Stimulated activated CD4-positive, alpha-beta T cell treated with anti-CD3 and anti-CD28 coated beads, Interleukin-1b, Interleukin-23, amount 100 ng/mL, for 24 hours (primary cell): ENCODE measurements at regions not wholly inside any gene's neighbourhood (a gene's known extent, or its start where the extent isn't known, plus 50 kb on each side); places are given as distances from the start of the nearest gene placed in this dataset.
"Not testable (repeated sequence)": the region's sequence is repeated elsewhere in the genome, so short reads cannot be mapped to it uniquely, and the experiment has no call there.

Experiments used
- DNase-seq, 4 experiments: peaks; one replicate each; pipeline ENCODE4 v3.0.0-alpha.2; 2020; ENCODE audit warnings: low read depth in 4 of 4, low spot score in 1 of 4

DNA sequence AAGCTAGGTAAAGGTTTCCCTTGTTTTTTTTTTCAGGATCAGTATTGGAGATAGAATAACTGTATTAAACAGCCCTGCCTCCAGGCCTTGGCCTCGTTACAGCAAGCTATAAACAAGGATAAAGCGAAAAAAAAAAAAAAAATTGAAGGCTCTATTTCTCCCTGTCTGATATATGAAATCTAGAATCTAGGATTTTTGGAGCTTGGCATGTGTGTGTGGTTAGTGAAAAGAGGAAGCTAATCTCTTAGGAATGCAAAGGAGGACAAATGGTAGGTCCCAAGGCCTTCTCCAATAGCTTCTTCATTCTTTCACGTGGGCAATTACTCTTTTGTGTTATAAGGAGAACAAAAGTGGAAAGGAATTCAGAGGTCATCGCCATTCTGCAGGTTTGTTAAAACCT lies 470.3 kb downstream of the TMEM114 start:
- no peak for DNase-seq

DNA sequence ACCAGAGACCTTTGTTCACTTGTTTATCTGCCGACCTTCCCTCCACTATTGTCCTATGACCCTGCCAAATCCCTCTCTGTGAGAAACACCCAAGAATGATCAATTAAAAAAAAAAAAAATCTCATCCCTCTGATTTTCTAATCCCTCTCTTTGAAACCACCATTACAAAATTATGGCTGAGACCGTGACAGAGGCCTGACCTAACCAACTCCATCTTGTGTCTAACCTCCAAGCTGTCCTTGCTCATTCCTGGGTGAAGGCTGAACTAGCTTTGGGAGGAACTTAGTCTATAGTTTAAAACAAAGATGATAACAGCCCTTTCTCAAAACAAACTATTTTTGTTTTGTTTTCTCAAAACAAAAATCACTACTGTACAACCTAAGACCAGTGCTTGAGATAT lies 474.5 kb downstream of the TMEM114 start:
- DNase-seq: no peak

DNA sequence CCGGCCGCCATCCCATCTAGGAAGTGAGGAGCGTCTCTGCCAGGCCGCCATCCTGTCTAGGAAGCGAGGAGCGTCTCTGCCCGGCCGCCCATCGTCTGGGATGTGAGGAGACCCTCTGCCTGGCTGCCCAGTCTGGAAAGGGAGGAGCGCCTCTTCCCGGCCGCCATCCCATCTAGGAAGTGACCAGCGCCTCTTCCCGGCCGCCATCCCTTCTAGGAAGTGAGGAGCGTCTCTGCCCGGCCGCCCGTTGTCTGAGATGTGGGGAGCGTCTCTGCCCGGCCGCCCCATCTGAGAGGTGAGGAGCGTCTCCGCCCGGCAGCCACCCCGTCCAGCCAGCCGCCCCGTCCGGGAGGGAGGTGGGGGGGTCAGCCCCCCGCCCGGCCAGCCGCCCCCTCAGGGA lies 475.4 kb downstream of the TMEM114 start:
- not testable (repeated sequence) for DNase-seq

DNA sequence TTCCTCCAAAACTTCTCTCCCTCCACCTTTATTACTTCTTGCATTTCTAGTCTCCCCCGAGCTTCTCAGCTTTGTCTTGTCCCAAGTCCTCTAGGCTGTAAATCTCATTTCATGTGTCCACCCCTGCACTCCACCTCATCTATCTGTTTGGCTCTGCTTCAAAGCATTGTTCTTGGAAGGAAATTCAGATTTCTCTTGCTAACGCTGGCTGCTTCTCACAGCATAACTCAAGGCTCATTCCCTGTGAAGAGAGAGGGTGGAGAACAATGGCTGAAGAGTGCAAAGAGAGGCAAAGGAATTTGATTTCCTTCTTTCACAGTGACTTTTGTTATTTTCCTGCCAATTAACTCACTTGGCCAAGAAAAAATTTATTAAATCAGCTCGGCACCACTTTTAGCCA lies 476.5 kb downstream of the TMEM114 start:
- DNase-seq: no peak

DNA sequence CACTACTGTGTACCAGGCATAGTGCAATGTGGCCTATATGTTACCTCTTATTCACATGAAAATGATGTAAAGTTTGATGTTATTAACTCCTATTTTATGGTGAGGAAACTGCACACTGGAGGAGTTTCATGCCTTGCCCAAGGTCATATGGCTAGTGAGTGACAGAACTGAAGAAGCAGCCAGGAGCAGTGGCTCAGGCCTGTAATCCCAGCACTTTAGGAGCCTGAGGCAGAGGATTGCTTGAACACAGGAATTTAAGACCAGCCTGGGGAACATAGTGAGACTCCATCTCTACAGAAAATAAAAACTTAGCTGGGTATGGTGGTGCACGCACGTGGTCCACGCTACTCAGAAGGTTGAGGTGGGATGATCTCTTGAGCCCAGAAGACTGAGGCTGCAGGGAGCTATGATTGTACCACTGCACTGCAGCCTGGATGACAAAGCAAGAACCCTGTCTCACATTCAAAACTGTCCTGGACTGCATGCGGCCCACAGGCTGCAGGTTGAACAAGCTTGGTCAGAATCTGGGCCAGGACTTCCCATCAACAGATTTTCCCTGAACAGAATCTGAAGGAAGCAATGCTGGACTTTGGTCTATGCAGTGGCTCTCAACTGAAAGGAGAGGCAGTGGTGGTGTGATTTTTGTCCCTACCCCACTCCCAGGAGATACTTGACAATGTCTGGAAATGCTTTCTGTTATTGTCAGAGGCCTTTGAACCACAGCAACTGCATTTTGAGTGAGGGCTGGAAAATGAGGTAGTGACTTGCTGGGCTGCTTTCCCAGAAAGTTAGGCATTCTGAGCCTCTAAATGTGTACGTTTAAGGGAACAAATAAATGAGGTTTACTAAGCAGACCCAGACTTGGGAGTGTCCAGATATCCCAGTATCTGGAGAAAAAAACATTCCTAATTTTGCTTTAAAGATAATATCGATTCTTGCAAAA lies 479.5 kb downstream of the TMEM114 start:
- DNase-seq: no peak

DNA sequence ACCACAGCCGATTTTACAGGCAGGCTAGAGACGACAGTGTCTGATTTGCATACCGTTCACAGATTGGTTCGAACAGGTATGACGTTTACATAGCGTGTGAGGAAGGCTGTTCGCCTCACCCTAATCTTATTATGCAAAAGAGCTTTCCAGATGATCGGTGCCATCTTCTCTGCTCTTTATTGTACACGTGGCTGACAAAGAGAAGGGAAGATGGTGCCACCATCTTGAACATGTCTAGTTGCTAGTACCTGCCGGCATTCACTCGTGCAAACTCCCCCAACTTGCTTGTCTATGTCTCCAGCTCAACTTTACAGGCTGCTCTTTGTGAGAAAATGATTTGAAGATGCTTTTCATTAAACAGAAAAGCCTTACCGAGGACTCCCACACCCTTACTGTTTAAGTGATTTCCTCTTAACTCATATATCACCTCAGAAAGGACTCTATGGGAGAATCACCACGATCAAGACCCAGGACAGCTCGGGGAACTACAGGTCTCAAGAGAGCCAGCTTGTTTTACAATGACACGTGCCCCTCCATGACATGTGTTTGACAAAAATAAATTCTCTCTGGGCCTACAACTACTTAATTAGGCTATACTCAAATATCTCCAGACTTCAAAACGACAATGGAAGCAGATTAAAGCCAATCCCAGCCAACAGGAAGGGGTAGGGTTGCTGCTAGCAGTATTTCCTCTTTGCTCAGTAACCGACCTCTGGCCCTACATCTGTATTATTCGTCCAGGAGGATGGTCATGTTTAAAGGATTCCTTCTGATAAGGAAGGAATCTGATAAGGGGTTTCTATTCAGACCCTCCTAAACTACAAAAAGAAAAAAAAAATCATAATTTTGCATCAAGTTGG lies 480.6 kb downstream of the TMEM114 start:
- DNase-seq: no peak

DNA sequence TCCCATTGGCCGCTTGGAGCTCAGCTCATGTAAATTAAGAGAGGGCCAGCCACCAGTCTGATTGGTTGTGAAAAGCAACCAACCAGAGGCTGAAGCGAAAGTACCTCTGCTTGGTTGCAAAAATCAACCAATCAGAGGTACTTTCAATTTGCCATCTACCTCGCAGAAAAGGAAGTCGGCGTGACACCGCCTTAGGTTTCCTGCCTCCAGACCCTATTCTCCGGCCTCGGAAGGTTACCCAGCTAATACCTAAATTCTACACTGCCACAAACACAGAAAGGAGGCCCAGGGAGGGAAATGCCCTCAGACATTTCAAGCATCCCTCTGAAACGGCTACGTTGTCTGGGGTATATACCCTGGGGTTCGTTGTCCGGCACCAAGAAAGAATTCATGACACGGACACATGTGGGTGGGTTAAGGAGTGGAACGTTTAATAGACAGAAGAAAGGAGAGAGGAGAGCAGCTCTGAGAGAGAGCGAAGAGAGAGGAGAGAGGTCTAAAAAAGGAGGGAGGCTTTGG lies 481.3 kb downstream of the TMEM114 start:
- DNase-seq: no peak

DNA sequence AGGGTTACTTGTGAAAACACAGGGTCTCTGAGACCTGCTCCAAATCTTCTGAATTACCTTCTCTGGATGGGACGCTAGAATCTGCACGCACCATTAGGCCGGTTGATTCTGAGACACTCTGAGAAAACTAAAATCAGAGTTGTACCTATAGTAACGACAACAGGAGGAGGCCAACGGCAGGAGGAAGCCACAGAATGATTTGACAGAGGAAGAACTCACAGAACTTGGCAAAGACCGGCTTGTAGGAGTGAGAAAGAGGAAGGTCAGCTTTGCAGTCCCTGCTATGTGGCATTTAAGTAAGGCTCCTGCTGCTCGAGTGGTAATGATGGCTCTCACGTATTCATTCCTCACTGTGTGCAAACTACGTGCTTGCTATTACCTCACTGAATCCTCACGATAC lies 483.0 kb downstream of the TMEM114 start:
- DNase-seq: no peak

DNA sequence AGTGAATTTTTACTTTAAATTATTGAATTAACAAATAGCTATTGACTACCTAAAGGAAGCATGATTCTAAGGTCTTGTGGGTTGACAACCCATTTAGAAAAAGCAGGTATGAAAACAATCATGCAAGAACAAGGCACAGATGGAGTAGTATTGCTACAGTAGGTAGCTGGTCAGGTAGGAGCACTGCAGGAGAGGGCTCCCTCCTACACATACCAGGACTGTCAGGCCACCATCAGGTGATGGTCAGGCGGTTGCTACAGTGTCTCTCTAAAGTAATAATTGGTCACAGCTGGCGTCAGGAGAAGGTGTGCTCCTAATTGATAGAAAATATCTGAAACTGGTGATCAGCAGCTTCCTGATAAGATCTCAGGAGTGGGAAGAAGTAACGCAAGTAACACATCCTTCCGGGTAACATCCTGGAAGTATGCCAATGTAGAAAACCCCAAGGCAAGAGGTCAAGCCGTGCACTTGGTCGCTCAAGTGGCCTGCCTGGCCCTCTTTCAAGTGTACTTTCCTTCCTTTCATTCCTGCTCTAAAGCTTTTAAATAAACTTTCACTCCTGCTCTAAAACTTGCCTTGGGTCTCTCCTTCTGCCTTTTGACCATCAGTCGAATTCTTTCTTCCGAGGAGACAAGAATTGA lies 486.5 kb downstream of the TMEM114 start:
- DNase-seq: no peak

DNA sequence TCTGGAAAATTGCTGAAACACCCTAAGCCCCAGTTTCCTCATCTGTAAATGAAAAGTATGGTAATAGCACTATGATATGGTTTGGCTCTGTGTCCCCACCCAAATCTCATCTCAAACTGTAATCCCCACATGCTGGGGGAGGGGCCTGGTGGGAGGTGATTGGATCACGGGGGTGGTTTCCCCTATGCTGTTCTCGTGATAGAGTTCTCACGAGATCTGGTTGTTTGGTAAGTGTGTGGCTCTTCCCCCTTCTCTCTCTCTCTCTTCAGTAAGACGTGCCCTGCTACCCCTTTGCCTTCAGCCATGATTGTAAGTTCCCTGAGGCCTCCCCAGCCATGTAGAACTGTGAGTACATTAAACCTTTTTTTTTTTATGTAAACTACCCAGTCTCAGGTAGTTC lies 490.7 kb downstream of the TMEM114 start:
- DNase-seq: no peak

DNA sequence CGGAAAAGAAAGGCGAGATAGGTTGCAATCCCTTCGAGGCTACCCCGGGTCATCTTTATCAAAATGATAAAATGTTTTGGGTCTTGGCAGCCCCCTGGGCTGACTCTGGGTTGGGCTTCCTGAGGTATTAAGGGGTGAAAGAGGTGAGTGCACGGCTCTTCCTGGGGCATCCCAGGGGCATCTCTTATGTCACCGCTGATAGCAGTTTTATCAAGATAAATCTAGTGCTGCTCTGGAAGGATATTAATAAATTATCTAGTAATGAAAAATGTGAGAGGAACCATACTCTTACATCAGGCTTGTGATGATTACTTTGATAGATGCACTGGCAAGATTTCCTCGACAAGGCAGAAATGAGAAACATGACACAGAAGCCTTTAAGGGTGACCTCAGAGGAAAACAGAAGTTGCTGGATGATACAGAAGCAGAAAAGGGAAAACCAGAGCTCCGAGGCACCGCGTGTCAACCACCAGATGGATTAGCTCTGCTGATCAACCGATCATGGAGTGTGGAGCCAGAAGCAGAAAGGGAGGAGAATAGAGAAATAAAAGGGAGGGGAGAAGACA lies 491.3 kb downstream of the TMEM114 start:
- DNase-seq: no peak

DNA sequence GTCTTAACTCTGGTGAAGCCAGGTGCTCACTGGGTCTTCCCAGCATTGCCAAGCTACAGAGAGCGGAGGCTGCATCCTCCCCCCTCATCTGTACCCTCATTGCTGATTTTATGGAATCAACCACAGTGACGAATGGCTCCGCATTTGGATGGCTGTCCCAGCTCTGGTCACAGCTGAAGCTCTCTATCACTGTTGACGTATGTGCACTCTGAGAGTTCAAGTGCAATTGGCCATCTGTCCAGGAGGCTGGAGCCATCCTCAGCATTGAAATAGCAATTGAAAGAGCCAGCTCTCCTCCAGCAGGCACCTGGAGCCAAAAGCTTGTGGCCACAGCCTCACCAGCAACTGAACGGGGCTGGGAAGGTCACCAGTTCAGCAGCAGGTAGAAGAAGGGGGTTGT lies 494.1 kb downstream of the TMEM114 start:
- DNase-seq: no peak

DNA sequence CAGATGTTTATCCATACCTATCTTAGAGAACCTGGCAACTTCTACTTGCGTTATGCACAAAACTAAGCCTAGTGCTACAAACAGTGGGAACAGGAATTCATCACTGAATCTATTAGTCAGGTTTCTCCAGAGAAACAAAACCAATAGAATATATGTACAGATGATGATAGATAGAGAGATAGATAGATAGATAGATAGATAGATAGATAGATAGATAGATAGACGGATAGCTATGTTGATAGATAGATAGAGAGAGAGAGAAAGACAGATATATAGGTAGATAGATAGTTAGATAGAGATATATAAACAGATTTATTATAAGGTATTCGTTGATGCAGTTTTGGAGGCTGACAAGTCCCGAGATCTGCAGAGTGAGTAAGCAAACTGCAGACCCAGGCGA lies 495.6 kb downstream of the TMEM114 start:
- no peak for DNase-seq

DNA sequence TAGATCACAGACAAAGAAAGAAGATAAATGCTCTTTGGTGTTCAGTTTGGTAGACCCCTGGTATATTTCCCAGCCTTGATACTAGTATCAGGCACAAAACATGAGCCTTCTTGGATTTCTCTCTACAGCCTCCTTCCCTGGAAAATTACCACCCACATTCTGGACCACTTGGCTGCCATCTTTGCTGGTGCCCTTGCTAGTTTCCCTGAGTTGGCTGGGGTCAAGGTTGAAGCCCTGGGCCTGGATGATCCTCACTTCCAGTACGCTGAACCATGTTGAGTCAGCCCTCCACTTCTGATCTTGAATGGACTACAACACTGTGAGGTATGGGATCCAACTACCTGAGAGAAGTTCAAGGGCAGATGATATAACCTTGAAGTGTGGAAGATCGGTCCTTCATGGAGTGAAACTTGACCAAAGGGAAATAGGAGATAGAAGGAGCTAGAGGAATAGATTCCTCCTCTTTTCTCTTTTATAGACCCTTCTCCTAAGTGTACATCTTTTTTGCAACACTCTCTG lies 501.4 kb downstream of the TMEM114 start:
- no peak for DNase-seq

DNA sequence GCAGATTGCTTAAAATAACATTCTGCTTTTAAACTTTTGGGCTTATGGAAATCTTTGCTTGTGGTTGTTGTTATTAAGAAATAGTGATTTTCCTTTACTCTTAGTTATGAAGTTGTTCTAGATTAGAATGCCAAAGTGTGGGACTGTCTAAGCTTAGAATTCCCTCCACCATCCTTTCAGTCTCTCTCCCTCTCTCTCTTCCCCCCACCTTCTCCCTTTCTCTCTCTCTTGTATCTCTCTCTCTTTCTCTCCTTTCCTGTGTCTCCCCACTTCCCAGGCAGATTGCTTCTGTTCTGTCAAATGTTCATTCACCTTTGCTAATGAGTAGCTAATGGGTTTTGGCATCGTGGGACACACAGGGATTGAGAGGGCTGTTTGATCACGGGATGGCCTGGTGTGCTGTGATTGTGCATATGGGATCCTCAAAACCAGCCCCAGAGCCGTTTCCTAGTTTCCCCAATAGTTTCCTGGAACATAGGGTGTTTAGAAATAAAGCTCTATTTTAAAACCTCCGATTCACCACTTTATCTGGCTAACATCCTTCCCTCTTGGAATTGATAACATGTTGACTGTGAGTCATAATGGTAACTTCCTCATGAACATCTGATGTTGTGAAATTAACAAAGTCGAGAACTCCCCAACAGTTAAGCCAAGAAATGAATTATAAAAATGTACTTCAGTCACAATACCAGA lies 502.6 kb downstream of the TMEM114 start:
- DNase-seq: no peak

DNA sequence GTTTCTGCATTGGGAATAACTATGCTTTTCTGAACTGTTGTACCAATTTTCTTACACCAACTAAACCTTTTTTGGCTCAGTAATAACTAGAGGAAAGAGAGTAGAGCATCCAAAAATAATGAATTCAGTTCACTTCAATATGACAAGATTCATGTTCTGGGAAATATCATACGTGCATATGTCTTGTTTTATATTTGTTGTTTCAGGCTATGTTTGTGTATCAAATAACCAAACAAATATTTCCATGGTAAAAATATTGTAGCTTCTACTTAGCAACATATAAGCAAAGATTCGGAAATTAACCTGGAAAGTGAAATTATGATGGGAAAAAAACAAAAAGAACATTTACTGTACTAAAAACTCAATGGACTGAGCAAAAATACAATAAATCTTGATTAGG lies 503.2 kb downstream of the TMEM114 start:
- no peak for DNase-seq

DNA sequence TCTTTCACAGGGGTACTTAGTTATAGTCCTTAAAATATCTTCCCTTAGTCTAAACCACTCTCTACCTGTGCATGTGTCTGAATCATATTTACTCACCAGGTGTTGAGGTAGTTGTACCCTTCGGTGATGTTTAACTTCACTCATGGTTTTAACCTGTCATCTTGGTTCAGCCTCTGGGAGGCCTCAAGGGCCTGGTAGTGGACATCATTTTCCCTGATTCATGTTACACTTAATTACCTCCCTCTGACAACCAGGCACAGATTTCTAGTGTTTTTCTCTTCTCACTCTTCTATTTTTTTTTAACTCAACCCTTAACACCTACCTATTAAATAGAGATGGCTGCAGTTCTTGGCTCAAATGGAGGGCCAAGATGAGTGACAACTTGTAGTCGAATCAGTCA lies 505.4 kb downstream of the TMEM114 start:
- no peak for DNase-seq

DNA sequence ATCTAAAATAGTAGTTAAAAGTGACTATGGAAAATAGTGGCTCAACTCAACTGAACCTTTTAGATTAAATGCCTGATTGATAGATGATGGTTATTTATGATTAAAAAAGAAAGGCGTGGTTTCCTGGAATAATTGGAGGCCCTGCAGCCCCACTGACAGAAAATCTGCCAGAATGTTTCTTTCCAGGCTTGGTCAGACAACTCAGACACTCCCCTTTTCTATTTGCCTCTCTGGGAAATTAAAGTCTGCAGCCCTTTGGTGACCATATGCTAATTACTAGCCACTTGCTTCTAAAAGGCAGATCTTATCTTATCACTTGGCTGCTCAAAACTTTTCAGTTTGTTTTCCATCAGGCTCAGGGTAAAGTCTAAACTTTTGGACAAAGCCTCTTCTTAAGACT lies 506.0 kb downstream of the TMEM114 start:
- DNase-seq: no peak

DNA sequence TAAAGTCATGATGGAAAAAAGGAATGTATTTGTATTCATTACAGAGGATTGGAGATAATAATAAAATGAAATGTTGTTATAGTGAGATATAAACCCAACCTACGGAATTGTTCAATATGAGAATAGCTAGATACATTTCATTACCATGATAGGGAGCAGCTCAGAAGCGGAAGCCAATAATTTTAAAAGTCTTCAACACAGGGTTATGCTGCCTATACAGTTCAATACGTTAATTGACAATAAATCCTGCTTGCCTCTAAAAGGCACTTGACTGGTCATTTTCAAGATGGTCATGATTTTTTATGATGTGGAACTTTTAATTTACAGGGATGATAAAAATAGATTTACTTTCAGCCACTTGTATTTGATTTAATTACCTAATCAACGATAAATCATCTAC lies 506.8 kb downstream of the TMEM114 start:
- no peak for DNase-seq

DNA sequence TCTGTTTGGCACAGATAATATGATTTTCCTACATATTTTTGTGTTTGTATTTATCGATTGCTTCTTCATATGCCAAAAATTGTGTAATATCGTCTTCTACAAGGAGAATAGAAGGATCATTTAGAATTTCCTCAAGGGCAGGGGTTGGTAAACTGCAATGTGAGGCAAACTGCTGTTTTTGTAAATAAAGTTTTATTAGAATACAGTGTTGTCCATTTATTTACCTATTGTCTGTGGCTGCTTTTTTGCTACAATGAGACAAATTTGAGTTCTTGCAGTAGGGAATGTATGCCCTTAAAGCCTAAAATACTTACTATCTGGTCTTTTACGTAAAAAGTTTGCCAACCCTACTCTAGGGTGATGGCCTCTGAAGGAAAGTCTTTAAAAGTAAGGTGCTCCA lies 509.5 kb downstream of the TMEM114 start:
- no peak for DNase-seq
